ENCODE measurements at regions not wholly inside any gene's neighbourhood (a gene's known extent, or its start where the extent isn't known, plus 50 kb on each side); places are given as distances from the start of the nearest gene placed in this dataset.

DNA sequence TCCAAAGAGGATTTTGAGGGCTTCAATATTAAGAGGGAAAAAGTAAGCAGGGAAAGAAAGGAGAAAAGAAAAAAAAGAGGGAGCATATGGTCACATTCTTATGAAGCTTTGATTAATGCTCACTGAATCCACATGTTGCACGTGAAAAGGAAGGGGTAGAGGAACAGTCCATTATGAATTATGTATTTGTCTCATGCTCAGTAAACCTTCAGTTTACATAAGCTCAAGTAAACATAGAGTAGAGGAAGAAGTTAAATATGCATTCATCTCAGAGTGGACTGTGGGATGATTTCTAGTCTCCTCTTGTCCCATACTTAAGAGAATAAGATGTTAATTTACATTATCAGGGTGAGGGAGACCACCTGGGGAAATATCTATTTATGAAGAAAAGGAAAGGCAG lies 334.5 kb downstream of the IPO8 start:
- FAIRE-seq, result no peak
- DNase-seq (ENCODE audit: low read depth), result no peak
- TF ChIP-seq, protein P1, sequence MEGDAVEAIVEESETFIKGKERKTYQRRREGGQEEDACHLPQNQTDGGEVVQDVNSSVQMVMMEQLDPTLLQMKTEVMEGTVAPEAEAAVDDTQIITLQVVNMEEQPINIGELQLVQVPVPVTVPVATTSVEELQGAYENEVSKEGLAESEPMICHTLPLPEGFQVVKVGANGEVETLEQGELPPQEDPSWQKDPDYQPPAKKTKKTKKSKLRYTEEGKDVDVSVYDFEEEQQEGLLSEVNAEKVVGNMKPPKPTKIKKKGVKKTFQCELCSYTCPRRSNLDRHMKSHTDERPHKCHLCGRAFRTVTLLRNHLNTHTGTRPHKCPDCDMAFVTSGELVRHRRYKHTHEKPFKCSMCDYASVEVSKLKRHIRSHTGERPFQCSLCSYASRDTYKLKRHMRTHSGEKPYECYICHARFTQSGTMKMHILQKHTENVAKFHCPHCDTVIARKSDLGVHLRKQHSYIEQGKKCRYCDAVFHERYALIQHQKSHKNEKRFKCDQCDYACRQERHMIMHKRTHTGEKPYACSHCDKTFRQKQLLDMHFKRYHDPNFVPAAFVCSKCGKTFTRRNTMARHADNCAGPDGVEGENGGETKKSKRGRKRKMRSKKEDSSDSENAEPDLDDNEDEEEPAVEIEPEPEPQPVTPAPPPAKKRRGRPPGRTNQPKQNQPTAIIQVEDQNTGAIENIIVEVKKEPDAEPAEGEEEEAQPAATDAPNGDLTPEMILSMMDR (IDR thresholded peaks at IDR 0.05; ENCODE audit: insufficient read depth, low read length, severe bottlenecking), result no peak
- no peaks in the 10 kb centered on the region for H3K27me3 ChIP-seq (ENCODE audit: control insufficient read depth, insufficient read depth, low read length)
- no peaks in the 10 kb centered on the region for H3K36me3 ChIP-seq (ENCODE audit: control insufficient read depth, insufficient read depth, low read length)
- H3K4me3 ChIP-seq (ENCODE audit: low read depth, low read length), result no peak overlapping the region

GRCh38 chr12:30358671-30359070 lies 337.0 kb downstream of the IPO8 start:
- TF ChIP-seq, protein P1 (IDR thresholded peaks at IDR 0.05; ENCODE audit: insufficient read depth, low read length, severe bottlenecking), result no peak
- Histone ChIP-seq H3K27me3 (ENCODE audit: control insufficient read depth, insufficient read depth, low read length) (no peaks in the 10 kb centered on the region), H3K4me3 (ENCODE audit: low read depth, low read length) (no peak overlapping the region), H3K36me3 (ENCODE audit: control insufficient read depth, insufficient read depth, low read length) (no peaks in the 10 kb centered on the region)
- no peak for DNase-seq (ENCODE audit: low read depth)
- FAIRE-seq, result no peak

- no peaks in the 10 kb centered on the region for H3K36me3 ChIP-seq (ENCODE audit: control insufficient read depth, insufficient read depth, low read length)
- H3K4me3 ChIP-seq (ENCODE audit: low read depth, low read length), result no peak overlapping the region
- DNase-seq (ENCODE audit: low read depth) (no peak), FAIRE-seq (no peak)
- TF ChIP-seq, protein P1 (IDR thresholded peaks at IDR 0.05; ENCODE audit: insufficient read depth, low read length, severe bottlenecking), result no peak
- H3K27me3 ChIP-seq (ENCODE audit: control insufficient read depth, insufficient read depth, low read length), result no peaks in the 10 kb centered on the region
Measured at GRCh38 chr12:30357766-30358490, 337.7 kb downstream of the IPO8 start.

DNA sequence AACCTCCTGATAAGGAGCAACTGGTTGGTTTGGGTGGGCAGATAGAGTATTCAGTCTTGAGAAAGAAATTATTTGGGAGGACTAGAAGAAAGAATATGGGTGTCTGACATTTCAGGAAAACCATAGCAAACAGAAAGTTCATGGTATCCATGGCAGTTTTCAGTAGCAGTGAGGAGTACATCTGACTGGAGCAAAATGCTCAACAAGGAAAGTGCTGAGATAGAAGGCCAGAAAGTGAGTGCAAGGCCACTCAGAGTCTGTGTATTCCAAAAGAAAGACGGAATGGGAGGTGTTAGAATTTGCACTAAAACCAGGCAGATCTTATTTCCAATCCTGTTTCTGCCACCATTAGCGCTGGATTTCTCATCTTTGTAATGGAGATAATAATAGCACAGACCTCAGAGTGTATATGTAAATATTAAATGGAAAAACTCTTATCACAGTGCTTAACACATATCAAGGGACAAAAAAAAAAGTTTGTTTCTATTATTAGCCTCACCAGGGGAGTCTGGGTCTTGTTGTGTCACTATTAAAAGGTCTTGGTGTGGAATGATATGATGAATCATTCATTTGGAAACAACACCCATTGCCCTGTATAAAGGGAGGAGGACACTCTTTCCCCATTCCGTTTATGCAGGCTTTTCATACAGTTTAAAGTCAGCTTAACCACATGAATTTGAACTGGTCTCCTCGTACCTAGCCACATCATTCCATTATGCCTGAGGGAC lies 349.8 kb downstream of the IPO8 start:
- FAIRE-seq (no peak), DNase-seq (ENCODE audit: low read depth) (no peak)
- no peaks in the 10 kb centered on the region for H3K36me3 ChIP-seq (ENCODE audit: control insufficient read depth, insufficient read depth, low read length)
- TF ChIP-seq, protein P1 (IDR thresholded peaks at IDR 0.05; ENCODE audit: insufficient read depth, low read length, severe bottlenecking), result no peak
- no peak overlapping the region for H3K4me3 ChIP-seq (ENCODE audit: low read depth, low read length)
- H3K27me3 ChIP-seq (ENCODE audit: control insufficient read depth, insufficient read depth, low read length), result no peaks in the 10 kb centered on the region

GRCh38 chr12:30330565-30330964 lies 365.1 kb downstream of the IPO8 start:
- H3K4me3 ChIP-seq (ENCODE audit: low read depth, low read length), result no peak overlapping the region
- H3K36me3 ChIP-seq (ENCODE audit: control insufficient read depth, insufficient read depth, low read length), result no peaks in the 10 kb centered on the region
- no peak for DNase-seq (ENCODE audit: low read depth)
- no peak for FAIRE-seq
- TF ChIP-seq, protein P1 (IDR thresholded peaks at IDR 0.05; ENCODE audit: insufficient read depth, low read length, severe bottlenecking), result no peak
- no peaks in the 10 kb centered on the region for H3K27me3 ChIP-seq (ENCODE audit: control insufficient read depth, insufficient read depth, low read length)
